NT2/D1 (cell line): ENCODE measurements at regions not wholly inside any gene's neighbourhood (a gene's known extent, or its start where the extent isn't known, plus 50 kb on each side); places are given as distances from the start of the nearest gene placed in this dataset.

ENCODE experiments used
- DNase-seq: peaks from one replicate; pipeline ENCODE4 v3.0.0-alpha.2; 2011; ENCODE audit warnings: low read depth, low spot score
- H3K27me3 ChIP-seq: 2 replicates; pipeline ENCODE4 v1.6.0; 2011; ENCODE audit warnings: mild to moderate bottlenecking; ENCODE audit not compliant: insufficient read length, insufficient read depth
- H3K36me3 ChIP-seq: 2 replicates; pipeline ENCODE4 v1.6.1; 2011; ENCODE audit warnings: mild to moderate bottlenecking, low read length, mixed read lengths; ENCODE audit not compliant: insufficient read depth, insufficient read length
- H3K4me1 ChIP-seq: 2 replicates; pipeline ENCODE4 v1.5.1; 2011; ENCODE audit not compliant: insufficient read depth, insufficient read length
- H3K4me3 ChIP-seq: 2 replicates; pipeline ENCODE4 v1.5.1; 2011; ENCODE audit warnings: low read depth; ENCODE audit not compliant: insufficient read length
- H3K9ac ChIP-seq: 2 replicates; pipeline ENCODE4 v1.6.0; 2011; ENCODE audit warnings: low read depth; ENCODE audit not compliant: insufficient read length
- H3K9me3 ChIP-seq: 2 replicates; pipeline ENCODE4 v1.5.1; 2011; ENCODE audit warnings: mild to moderate bottlenecking, low read length; ENCODE audit not compliant: insufficient read depth
- SUZ12 ChIP-seq: IDR thresholded peaks from 2 replicates; pipeline ENCODE4 v1.6.1; 2011; ENCODE audit not compliant: insufficient read length, insufficient read depth; ENCODE audit errors: extremely low read depth
- YY1 ChIP-seq: IDR thresholded peaks from 2 replicates; pipeline ENCODE4 v1.6.1; 2011; ENCODE audit not compliant: insufficient read length, insufficient read depth
- ZNF274 ChIP-seq: IDR thresholded peaks from 2 replicates; pipeline ENCODE4 v1.6.1; 2011; ENCODE audit warnings: mild to moderate bottlenecking, low read depth, low read length

GRCh38 chr5:24325306-24325832, 319.4 kb downstream of the CDH10 start:
- no peak for DNase-seq
- Histone ChIP-seq H3K36me3 (no peaks in the 10 kb centered on the region), H3K9me3 (no peaks in the 10 kb centered on the region), H3K4me3 (no peak overlapping the region), H3K4me1 (no peaks in the 10 kb centered on the region), H3K9ac (no peak overlapping the region), H3K27me3 (no peaks in the 10 kb centered on the region)
- no peak for TF ChIP-seq ZNF274
- no peak for TF ChIP-seq YY1
- TF ChIP-seq SUZ12: no peak

GRCh38 chr5:24331531-24331930, 313.2 kb downstream of the CDH10 start:
- H3K27me3 ChIP-seq: no peaks in the 10 kb centered on the region
- no peaks in the 10 kb centered on the region for H3K9me3 ChIP-seq
- no peak for TF ChIP-seq ZNF274
- no peak for TF ChIP-seq YY1
- TF ChIP-seq SUZ12: no peak
- no peak for DNase-seq
- no peaks in the 10 kb centered on the region for H3K36me3 ChIP-seq
- no peaks in the 10 kb centered on the region for H3K4me1 ChIP-seq
- H3K4me3 ChIP-seq: no peak overlapping the region
- H3K9ac ChIP-seq: no peak overlapping the region

GRCh38 chr5:24347158-24347557, 297.6 kb downstream of the CDH10 start:
- no peak for DNase-seq
- no peak for TF ChIP-seq SUZ12
- TF ChIP-seq YY1: no peak
- no peak for TF ChIP-seq ZNF274
- H3K9ac ChIP-seq: no peak overlapping the region
- no peaks in the 10 kb centered on the region for H3K4me1 ChIP-seq
- H3K36me3 ChIP-seq: no peaks in the 10 kb centered on the region
- no peak overlapping the region for H3K4me3 ChIP-seq
- no peaks in the 10 kb centered on the region for H3K27me3 ChIP-seq
- no peaks in the 10 kb centered on the region for H3K9me3 ChIP-seq

- no peaks in the 10 kb centered on the region for H3K27me3 ChIP-seq
- no peak for DNase-seq
- TF ChIP-seq SUZ12 (no peak), ZNF274 (no peak), YY1 (no peak)
- H3K4me1 ChIP-seq: no peaks in the 10 kb centered on the region
- H3K9ac ChIP-seq: no peak overlapping the region
- no peak overlapping the region for H3K4me3 ChIP-seq
- H3K9me3 ChIP-seq: no peaks in the 10 kb centered on the region
- no peaks in the 10 kb centered on the region for H3K36me3 ChIP-seq
Measured at GRCh38 chr5:24351285-24351684, 293.5 kb downstream of the CDH10 start.

- Histone ChIP-seq H3K36me3 (no peaks in the 10 kb centered on the region), H3K9ac (no peak overlapping the region), H3K4me3 (no peak overlapping the region), H3K4me1 (no peaks in the 10 kb centered on the region), H3K27me3 (no peaks in the 10 kb centered on the region), H3K9me3 (no peaks in the 10 kb centered on the region)
- DNase-seq: no peak
- TF ChIP-seq SUZ12: no peak
- TF ChIP-seq ZNF274: no peak
- no peak for TF ChIP-seq YY1
Measured at GRCh38 chr5:24353016-24353415, 291.8 kb downstream of the CDH10 start.

- Histone ChIP-seq H3K4me3 (no peak overlapping the region), H3K9ac (no peak overlapping the region), H3K27me3 (no peaks in the 10 kb centered on the region), H3K36me3 (no peaks in the 10 kb centered on the region), H3K9me3 (no peaks in the 10 kb centered on the region), H3K4me1 (no peaks in the 10 kb centered on the region)
- DNase-seq: no peak
- no peak for TF ChIP-seq SUZ12
- no peak for TF ChIP-seq ZNF274
- no peak for TF ChIP-seq YY1
Measured at GRCh38 chr5:24353611-24354010, 291.2 kb downstream of the CDH10 start.

- TF ChIP-seq YY1: no peak
- TF ChIP-seq ZNF274: no peak
- no peak for TF ChIP-seq SUZ12
- DNase-seq: no peak
- no peaks in the 10 kb centered on the region for H3K4me1 ChIP-seq
- no peak overlapping the region for H3K4me3 ChIP-seq
- H3K27me3 ChIP-seq: no peaks in the 10 kb centered on the region
- H3K36me3 ChIP-seq: no peaks in the 10 kb centered on the region
- no peak overlapping the region for H3K9ac ChIP-seq
- no peaks in the 10 kb centered on the region for H3K9me3 ChIP-seq
Measured at GRCh38 chr5:24363789-24364481, 280.8 kb downstream of the CDH10 start.
